HEK293 (cell line): ENCODE measurements at regions not wholly inside any gene's neighbourhood (a gene's known extent, or its start where the extent isn't known, plus 50 kb on each side); places are given as distances from the start of the nearest gene placed in this dataset.

ENCODE experiments used
- CTCF ChIA-PET: fragments of 350-600 bp; formaldehyde crosslinking; extraction: SDS; loops from one replicate; lab custom pipeline; 2021; ENCODE audit warnings: antibody characterized with exemption; lab: Yijun Ruan, JAX
- POLR2A ChIA-PET: fragments of 300-600 bp; formaldehyde crosslinking; extraction: SDS; loops from one replicate; lab custom pipeline; 2020; ENCODE audit warnings: antibody characterized with exemption, inconsistent platforms; lab: Yijun Ruan, JAX
- H3K27ac ChIP-seq: fragments of 200-500 bp; sonication (Bioruptor generic); 2 replicates; pipeline ENCODE4 v1.5.1; 2014; ENCODE audit warnings: low read depth, low read length, control low read depth, inconsistent platforms; ENCODE audit errors: extremely low read depth
- H3K36me3 ChIP-seq, 2 experiments: fragments of 200-500 bp in 1 of 2; sonication (Bioruptor generic) in 1 of 2; 1 replicate in 1 of 2; 2 replicates in 1 of 2; pipeline ENCODE4 v1.5.1; 2014 to 2017; ENCODE audit warnings: inconsistent platforms in 2 of 2, low read length in 2 of 2; ENCODE audit not compliant: control insufficient read depth in 2 of 2, insufficient read depth in 1 of 2
- H3K4me1 ChIP-seq: fragments of 200-500 bp; sonication (Bioruptor generic); 2 replicates; pipeline ENCODE4 v1.5.1; 2014; ENCODE audit warnings: mild to moderate bottlenecking, low read length, inconsistent platforms; ENCODE audit not compliant: control insufficient read depth, insufficient read depth
- H3K4me3 ChIP-seq: 2 replicates; pipeline ENCODE4 v1.5.1; 2011; ENCODE audit warnings: low read depth, mild to moderate bottlenecking, control low read depth, low read length, moderate library complexity
- H3K9me3 ChIP-seq: fragments of 200-500 bp; sonication (Bioruptor generic); 2 replicates; pipeline ENCODE4 v1.5.1; 2014; ENCODE audit warnings: low read depth, low read length, inconsistent platforms; ENCODE audit not compliant: control insufficient read depth, insufficient read depth
- KLF9 ChIP-seq: fragments of 450-650 bp; formaldehyde crosslinking; IDR thresholded peaks from 2 replicates; pipeline ENCODE4 v1.5.1; 2016; ENCODE audit warnings: missing biosample characterization, missing genetic modification characterization, low read depth
- MZF1 ChIP-seq: fragments of 450-650 bp; formaldehyde crosslinking; IDR thresholded peaks from 2 replicates; pipeline ENCODE4 v1.5.1; 2017; ENCODE audit warnings: missing biosample characterization, missing genetic modification characterization, borderline replicate concordance
- RBAK ChIP-seq: fragments of 450-650 bp; formaldehyde crosslinking; IDR thresholded peaks from 2 replicates; pipeline ENCODE4 v1.5.1; 2016; ENCODE audit warnings: missing biosample characterization, missing genetic modification characterization
- TRIM28 ChIP-seq: IDR thresholded peaks from 2 replicates; pipeline ENCODE4 v1.6.1; 2011; ENCODE audit warnings: low read length, control low read depth, borderline replicate concordance
- ZBTB21 ChIP-seq: fragments of 450-650 bp; formaldehyde crosslinking; IDR thresholded peaks from 2 replicates; pipeline ENCODE4 v1.5.1; 2017; ENCODE audit warnings: missing biosample characterization, missing genetic modification characterization
- ZBTB8A ChIP-seq: fragments of 450-650 bp; formaldehyde crosslinking; IDR thresholded peaks from 2 replicates; pipeline ENCODE4 v1.5.1; 2016; ENCODE audit warnings: missing biosample characterization, missing genetic modification characterization
- ZNF121 ChIP-seq: fragments of 450-650 bp; formaldehyde crosslinking; IDR thresholded peaks from 2 replicates; pipeline ENCODE4 v1.5.1; 2016; ENCODE audit warnings: missing biosample characterization, missing genetic modification characterization
- ZNF133 ChIP-seq: fragments of 450-650 bp; formaldehyde crosslinking; IDR thresholded peaks from 2 replicates; pipeline ENCODE4 v1.5.1; 2016; ENCODE audit warnings: missing biosample characterization, missing genetic modification characterization
- ZNF146 ChIP-seq: fragments of 450-650 bp; formaldehyde crosslinking; IDR thresholded peaks from 2 replicates; pipeline ENCODE4 v1.5.1; 2016; ENCODE audit warnings: missing biosample characterization, missing genetic modification characterization
- ZNF2 ChIP-seq: fragments of 450-650 bp; formaldehyde crosslinking; IDR thresholded peaks from 2 replicates; pipeline ENCODE4 v1.5.1; 2016; ENCODE audit warnings: missing biosample characterization, missing genetic modification characterization
- ZNF366 ChIP-seq: fragments of 450-650 bp; formaldehyde crosslinking; conservative IDR thresholded peaks from 2 replicates; pipeline ENCODE4 v1.5.1; 2016; ENCODE audit warnings: missing biosample characterization, missing genetic modification characterization
- ZNF48 ChIP-seq: fragments of 450-650 bp; formaldehyde crosslinking; IDR thresholded peaks from 2 replicates; pipeline ENCODE4 v1.5.1; 2016; ENCODE audit warnings: missing biosample characterization, missing genetic modification characterization
- ZNF510 ChIP-seq: fragments of 450-650 bp; formaldehyde crosslinking; IDR thresholded peaks from 2 replicates; pipeline ENCODE4 v1.5.1; 2018; ENCODE audit warnings: mild to moderate bottlenecking, missing genetic modification characterization, missing biosample characterization; ENCODE audit not compliant: insufficient replicate concordance
- ZNF544 ChIP-seq: fragments of 450-650 bp; formaldehyde crosslinking; IDR thresholded peaks from 2 replicates; pipeline ENCODE4 v1.5.0; 2017; ENCODE audit warnings: missing biosample characterization, missing genetic modification characterization
- ZNF549 ChIP-seq: fragments of 450-650 bp; IDR thresholded peaks from 2 replicates; pipeline ENCODE4 v1.5.1; 2018; ENCODE audit warnings: missing biosample characterization, missing genetic modification characterization, mild to moderate bottlenecking, inconsistent platforms, moderate library complexity
- ZNF555 ChIP-seq: fragments of 450-650 bp; formaldehyde crosslinking; conservative IDR thresholded peaks from 2 replicates; pipeline ENCODE4 v1.5.1; 2017; ENCODE audit warnings: missing biosample characterization, mild to moderate bottlenecking, missing genetic modification characterization, inconsistent platforms
- ZNF623 ChIP-seq: fragments of 450-650 bp; formaldehyde crosslinking; IDR thresholded peaks from 2 replicates; pipeline ENCODE4 v1.5.1; 2016; ENCODE audit warnings: missing biosample characterization, missing genetic modification characterization
- ZNF76 ChIP-seq: fragments of 450-650 bp; formaldehyde crosslinking; IDR thresholded peaks from 2 replicates; pipeline ENCODE4; 2016; ENCODE audit warnings: low read depth, missing biosample characterization, missing genetic modification characterization, borderline replicate concordance
- ZNF792 ChIP-seq: fragments of 450-650 bp; formaldehyde crosslinking; IDR thresholded peaks from 2 replicates; pipeline ENCODE4 v1.5.1; 2016; ENCODE audit warnings: missing biosample characterization, missing genetic modification characterization
- ZNF843 ChIP-seq: fragments of 450-650 bp; formaldehyde crosslinking; IDR thresholded peaks from 2 replicates; pipeline ENCODE4 v1.5.1; 2016; ENCODE audit warnings: missing biosample characterization, missing genetic modification characterization
- TF ChIP-seq, protein P1 (sequence below): fragments of 450-650 bp; formaldehyde crosslinking; IDR thresholded peaks from 2 replicates; pipeline ENCODE4 v1.5.1; 2016; ENCODE audit warnings: missing biosample characterization, missing genetic modification characterization
- TF ChIP-seq, protein P2 (sequence below): fragments of 450-650 bp; formaldehyde crosslinking; IDR thresholded peaks from 2 replicates; pipeline ENCODE4 v1.5.0; 2017; ENCODE audit warnings: missing biosample characterization, missing genetic modification characterization, borderline replicate concordance
- TF ChIP-seq, protein P3 (sequence below): fragments of 450-650 bp; formaldehyde crosslinking; IDR thresholded peaks from 2 replicates; pipeline ENCODE4 v1.5.1; 2016; ENCODE audit warnings: missing biosample characterization, missing genetic modification characterization, borderline replicate concordance
- TF ChIP-seq, protein P4 (sequence below): fragments of 450-650 bp; formaldehyde crosslinking; IDR thresholded peaks from 2 replicates; pipeline ENCODE4 v1.5.1; 2016; ENCODE audit warnings: missing biosample characterization, missing genetic modification characterization
- TF ChIP-seq, protein P5 (sequence below): fragments of 450-650 bp; formaldehyde crosslinking; IDR thresholded peaks from 2 replicates; pipeline ENCODE4 v1.5.1; 2016; ENCODE audit warnings: missing biosample characterization, missing genetic modification characterization, low read depth

DNA sequence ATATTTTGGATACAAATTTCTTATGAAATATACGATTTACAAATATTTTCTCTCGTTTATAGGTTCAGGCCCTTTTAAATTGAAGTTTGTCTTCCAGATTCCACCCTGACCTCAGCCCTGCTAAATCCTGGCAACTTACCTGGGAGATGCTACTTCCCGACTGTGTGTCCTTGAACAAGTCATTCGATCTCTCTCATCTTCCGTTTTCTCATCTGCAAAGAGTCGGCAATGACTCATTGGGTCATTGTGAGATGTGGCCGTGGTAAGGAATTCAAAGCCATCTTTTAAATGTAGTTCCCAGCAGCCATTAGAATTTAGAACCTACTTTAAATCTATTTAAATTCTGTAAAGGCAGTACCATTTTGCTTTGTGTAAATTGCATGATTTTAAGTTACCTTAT, 72.5 kb downstream of the LHX2 start:
- H3K4me1 ChIP-seq, result peaks cover 4% of the 10 kb centered on the region; the same call in 1 of the 2 replicates
- no peaks in the 10 kb centered on the region for H3K9me3 ChIP-seq
- no peak overlapping the region for H3K27ac ChIP-seq
- H3K4me3 ChIP-seq, result no peak overlapping the region
- no peaks in the 10 kb centered on the region for H3K36me3 ChIP-seq
- POLR2A ChIA-PET, result no interaction called here
- CTCF ChIA-PET, result no interaction called here
- TF ChIP-seq ZNF121 (no peak), ZNF48 (tag by site-specific recombination) (no peak), ZNF76 (tag by site-specific recombination) (no peak), ZNF366 (tag by site-specific recombination) (no peak), ZBTB21 (tag by site-specific recombination) (no peak), ZBTB8A (tag by site-specific recombination) (no peak)
- TF ChIP-seq, protein P1, sequence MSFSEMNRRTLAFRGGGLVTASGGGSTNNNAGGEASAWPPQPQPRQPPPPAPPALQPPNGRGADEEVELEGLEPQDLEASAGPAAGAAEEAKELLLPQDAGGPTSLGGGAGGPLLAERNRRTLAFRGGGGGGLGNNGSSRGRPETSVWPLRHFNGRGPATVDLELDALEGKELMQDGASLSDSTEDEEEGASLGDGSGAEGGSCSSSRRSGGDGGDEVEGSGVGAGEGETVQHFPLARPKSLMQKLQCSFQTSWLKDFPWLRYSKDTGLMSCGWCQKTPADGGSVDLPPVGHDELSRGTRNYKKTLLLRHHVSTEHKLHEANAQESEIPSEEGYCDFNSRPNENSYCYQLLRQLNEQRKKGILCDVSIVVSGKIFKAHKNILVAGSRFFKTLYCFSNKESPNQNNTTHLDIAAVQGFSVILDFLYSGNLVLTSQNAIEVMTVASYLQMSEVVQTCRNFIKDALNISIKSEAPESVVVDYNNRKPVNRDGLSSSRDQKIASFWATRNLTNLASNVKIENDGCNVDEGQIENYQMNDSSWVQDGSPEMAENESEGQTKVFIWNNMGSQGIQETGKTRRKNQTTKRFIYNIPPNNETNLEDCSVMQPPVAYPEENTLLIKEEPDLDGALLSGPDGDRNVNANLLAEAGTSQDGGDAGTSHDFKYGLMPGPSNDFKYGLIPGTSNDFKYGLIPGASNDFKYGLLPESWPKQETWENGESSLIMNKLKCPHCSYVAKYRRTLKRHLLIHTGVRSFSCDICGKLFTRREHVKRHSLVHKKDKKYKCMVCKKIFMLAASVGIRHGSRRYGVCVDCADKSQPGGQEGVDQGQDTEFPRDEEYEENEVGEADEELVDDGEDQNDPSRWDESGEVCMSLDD (tag by site-specific recombination), result no peak
- TF ChIP-seq, protein P2, sequence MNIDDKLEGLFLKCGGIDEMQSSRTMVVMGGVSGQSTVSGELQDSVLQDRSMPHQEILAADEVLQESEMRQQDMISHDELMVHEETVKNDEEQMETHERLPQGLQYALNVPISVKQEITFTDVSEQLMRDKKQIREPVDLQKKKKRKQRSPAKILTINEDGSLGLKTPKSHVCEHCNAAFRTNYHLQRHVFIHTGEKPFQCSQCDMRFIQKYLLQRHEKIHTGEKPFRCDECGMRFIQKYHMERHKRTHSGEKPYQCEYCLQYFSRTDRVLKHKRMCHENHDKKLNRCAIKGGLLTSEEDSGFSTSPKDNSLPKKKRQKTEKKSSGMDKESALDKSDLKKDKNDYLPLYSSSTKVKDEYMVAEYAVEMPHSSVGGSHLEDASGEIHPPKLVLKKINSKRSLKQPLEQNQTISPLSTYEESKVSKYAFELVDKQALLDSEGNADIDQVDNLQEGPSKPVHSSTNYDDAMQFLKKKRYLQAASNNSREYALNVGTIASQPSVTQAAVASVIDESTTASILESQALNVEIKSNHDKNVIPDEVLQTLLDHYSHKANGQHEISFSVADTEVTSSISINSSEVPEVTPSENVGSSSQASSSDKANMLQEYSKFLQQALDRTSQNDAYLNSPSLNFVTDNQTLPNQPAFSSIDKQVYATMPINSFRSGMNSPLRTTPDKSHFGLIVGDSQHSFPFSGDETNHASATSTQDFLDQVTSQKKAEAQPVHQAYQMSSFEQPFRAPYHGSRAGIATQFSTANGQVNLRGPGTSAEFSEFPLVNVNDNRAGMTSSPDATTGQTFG (tag by site-specific recombination), result no peak

DNA sequence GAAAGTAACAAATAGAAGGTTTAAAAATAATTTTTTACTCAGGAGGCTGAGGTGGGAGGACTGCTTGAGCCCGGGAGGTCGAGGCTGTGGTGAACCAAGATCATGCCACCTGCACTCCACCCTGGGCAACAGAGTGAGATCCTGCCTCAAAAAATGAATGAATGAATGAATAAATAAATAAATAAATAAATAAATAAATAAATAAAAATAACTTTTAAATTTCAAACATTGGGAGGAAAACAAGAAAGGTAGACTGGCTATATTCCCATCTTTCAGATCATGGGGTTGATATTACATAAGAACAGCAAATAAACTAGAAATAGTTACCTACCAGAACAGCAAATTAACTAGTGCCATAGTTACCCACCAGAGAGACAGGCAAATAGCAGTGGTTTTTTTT, 75.7 kb downstream of the LHX2 start:
- ChIA-PET CTCF (no interaction called here), POLR2A (no interaction called here)
- no peak overlapping the region for H3K27ac ChIP-seq
- H3K4me3 ChIP-seq, result no peak overlapping the region
- peaks cover 4% of the 10 kb centered on the region; the same call in 1 of the 2 replicates for H3K4me1 ChIP-seq
- H3K9me3 ChIP-seq, result no peaks in the 10 kb centered on the region
- no peaks in the 10 kb centered on the region for H3K36me3 ChIP-seq
- TF ChIP-seq, protein P3, sequence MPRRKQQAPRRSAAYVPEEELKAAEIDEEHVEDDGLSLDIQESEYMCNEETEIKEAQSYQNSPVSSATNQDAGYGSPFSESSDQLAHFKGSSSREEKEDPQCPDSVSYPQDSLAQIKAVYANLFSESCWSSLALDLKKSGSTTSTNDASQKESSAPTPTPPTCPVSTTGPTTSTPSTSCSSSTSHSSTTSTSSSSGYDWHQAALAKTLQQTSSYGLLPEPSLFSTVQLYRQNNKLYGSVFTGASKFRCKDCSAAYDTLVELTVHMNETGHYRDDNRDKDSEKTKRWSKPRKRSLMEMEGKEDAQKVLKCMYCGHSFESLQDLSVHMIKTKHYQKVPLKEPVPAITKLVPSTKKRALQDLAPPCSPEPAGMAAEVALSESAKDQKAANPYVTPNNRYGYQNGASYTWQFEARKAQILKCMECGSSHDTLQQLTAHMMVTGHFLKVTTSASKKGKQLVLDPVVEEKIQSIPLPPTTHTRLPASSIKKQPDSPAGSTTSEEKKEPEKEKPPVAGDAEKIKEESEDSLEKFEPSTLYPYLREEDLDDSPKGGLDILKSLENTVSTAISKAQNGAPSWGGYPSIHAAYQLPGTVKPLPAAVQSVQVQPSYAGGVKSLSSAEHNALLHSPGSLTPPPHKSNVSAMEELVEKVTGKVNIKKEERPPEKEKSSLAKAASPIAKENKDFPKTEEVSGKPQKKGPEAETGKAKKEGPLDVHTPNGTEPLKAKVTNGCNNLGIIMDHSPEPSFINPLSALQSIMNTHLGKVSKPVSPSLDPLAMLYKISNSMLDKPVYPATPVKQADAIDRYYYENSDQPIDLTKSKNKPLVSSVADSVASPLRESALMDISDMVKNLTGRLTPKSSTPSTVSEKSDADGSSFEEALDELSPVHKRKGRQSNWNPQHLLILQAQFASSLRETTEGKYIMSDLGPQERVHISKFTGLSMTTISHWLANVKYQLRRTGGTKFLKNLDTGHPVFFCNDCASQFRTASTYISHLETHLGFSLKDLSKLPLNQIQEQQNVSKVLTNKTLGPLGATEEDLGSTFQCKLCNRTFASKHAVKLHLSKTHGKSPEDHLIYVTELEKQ (tag by site-specific recombination), result no peak
- TF ChIP-seq ZNF792 (tag by site-specific recombination) (no peak), ZNF133 (no peak), ZNF555 (tag by site-specific recombination) (peak; percentile 33), KLF9 (no peak), MZF1 (tag by site-specific recombination) (no peak), ZNF623 (tag by site-specific recombination) (peak; percentile 36), ZNF510 (peak; percentile 27), ZNF2 (tag by site-specific recombination) (no peak), ZNF544 (tag by site-specific recombination) (no peak), ZNF843 (tag by site-specific recombination) (no peak), ZNF549 (no peak), RBAK (tag by site-specific recombination) (no peak), ZNF146 (no peak), TRIM28 (no peak)
- TF ChIP-seq, protein P4, sequence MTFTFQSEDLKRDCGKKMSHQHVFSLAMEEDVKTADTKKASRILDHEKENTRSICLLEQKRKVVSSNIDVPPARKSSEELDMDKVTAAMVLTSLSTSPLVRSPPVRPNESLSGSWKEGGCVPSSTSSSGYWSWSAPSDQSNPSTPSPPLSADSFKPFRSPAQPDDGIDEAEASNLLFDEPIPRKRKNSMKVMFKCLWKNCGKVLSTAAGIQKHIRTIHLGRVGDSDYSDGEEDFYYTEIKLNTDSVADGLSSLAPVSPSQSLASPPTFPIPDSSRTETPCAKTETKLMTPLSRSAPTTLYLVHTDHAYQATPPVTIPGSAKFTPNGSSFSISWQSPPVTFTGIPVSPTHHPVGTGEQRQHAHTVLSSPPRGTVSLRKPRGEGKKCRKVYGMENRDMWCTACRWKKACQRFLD, result no peak
- TF ChIP-seq, protein P5, sequence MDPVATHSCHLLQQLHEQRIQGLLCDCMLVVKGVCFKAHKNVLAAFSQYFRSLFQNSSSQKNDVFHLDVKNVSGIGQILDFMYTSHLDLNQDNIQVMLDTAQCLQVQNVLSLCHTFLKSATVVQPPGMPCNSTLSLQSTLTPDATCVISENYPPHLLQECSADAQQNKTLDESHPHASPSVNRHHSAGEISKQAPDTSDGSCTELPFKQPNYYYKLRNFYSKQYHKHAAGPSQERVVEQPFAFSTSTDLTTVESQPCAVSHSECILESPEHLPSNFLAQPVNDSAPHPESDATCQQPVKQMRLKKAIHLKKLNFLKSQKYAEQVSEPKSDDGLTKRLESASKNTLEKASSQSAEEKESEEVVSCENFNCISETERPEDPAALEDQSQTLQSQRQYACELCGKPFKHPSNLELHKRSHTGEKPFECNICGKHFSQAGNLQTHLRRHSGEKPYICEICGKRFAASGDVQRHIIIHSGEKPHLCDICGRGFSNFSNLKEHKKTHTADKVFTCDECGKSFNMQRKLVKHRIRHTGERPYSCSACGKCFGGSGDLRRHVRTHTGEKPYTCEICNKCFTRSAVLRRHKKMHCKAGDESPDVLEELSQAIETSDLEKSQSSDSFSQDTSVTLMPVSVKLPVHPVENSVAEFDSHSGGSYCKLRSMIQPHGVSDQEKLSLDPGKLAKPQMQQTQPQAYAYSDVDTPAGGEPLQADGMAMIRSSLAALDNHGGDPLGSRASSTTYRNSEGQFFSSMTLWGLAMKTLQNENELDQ, result no peak
